D341Med (cell line): ENCODE measurements at regions not wholly inside any gene's neighbourhood (a gene's known extent, or its start where the extent isn't known, plus 50 kb on each side); places are given as distances from the start of the nearest gene placed in this dataset.
"Not testable (repeated sequence)": the region's sequence is repeated elsewhere in the genome, so short reads cannot be mapped to it uniquely, and the experiment has no call there.

Experiments used
- DNase-seq: peaks from one replicate; pipeline ENCODE4 v3.0.0; 2012; ENCODE audit warnings: low spot score

- DNase-seq: not testable (repeated sequence)
These were observed 521.4 kb downstream of the SLC6A15 start for GRCh38 chr12:84391176-84391575.

DNA sequence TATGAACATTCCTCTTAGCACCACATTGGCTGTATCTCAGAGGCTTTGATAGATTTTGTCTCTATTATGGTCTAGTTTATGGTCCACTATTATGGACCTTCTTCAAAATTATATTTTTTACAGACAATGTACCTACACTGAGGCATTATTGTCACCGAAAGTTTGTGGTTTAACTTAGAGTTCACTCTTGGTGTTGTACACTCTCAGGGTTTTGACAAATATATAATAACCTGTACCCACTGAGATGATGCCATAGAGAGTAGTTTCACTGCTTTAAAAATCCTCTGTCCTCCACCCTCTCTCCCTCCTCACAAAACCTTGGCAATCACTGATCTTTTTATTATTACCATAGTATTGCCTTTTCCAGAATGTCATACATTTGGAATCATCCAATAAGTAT is 528.2 kb downstream of the SLC6A15 start:
- DNase-seq: no peak

DNA sequence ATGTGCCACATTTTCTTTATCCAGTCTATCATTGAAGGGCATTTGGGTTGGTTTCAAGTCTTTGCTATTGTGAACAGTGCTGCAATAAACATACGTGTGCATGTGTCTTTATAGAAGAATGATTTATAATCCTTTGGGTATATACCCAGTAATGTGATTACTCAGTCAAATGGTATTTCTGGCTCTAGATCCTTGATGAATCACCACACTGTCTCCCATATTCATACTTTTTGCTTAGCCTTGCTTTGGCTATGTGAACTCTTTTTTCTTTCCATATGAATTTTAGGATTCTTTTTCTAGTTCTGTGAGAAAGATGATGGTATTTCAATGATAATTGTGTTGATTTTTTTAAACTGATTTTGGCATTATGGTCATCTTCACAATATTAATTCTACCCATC is 530.1 kb downstream of the SLC6A15 start:
- DNase-seq: not testable (repeated sequence)

GRCh38 chr12:84376320-84376719 is 536.3 kb downstream of the SLC6A15 start:
- DNase-seq: no peak

DNA sequence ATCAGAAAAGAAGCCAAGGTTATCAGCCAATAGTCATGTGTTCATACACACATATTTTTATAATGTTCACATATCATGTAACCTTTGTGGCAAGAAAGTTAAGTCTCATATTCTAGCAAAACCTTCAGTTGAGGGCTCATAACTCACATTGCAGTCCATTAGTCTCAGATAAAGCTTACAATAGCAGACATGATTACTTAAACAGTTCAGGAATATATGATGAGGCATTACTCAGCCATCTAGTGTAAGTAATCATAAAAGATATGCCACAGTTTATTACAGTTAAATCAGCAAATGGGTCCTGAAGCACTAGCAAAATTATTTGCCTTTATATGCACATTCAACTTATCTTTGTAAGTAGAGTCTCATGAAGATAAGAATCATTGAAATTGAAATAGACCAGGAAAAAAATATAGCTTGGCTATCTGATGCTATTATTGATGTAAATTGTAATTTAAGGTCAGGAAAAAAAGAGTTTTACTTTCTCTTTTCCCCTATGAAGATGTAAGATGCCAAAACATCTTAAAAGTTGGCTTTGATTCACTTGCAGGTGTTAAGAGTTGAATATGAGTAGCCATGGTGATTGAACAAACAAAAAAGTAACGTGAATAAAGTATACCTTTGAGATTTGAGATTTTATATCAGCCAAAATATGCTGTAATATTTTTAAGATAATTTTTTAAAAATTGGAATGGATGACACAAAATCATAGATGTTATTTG is 537.0 kb downstream of the SLC6A15 start:
- DNase-seq: no peak

DNA sequence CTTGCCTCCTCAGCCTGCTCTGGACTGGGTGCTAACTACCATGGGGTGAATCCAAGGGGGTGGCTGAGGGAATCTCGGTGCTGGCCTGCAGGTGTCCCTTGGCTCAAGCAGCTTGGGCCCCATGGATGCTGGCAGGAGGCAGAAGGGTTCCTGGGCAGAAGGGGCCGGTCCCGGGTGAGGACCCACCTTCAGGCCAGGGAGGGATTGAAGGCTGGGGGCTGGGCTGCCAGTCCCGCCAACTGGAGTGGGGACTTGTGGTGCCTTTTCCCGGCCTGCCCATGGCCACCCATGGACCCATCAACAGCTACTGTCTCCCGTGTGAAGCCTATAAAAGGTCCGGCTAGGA is 550.1 kb downstream of the SLC6A15 start:
- no peak for DNase-seq

DNA sequence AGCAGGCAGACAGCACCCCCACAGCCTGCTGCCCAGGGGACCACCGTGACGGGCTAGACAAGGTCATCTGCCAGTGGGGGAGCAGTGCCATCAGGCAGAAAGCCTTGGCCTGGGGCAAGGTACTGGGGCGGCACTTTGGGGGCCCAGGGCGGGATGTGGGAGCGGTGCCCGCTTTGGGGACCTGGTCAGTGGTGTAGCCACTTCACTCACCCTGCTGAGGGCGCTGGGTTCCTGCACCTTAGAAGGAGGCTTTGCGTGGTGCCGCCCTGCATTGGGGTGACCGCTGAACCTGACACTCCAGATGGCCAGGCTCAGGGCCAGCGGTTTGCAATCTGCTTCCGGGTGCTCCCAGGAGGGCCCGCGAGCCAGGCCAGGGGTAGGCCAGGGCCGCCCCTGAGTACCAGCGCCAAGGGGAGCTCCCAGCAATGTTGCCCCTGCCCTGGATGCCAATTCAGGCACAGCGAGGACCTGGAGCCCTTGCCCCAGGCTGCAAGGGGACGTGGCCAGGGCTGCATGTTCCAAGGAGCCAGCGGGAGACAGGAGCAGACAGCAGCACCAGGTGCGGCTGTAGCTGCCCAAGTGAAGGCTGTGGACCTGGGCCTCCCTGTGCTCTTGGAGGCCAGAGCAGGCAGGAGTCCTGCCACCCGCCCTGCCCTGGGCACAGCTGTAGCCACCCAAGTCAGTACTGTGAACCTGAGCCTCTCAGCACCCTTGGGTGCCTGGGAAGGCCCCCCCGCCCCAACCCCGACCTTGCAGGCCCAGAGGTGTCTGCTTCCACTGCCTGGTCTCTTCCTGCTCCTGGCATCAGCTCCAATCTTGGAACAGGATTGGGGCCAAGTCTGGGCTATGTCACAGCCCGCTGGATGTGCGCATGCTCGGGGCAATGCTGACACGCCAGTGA is 550.7 kb downstream of the SLC6A15 start:
- peak; percentile 45 for DNase-seq

DNA sequence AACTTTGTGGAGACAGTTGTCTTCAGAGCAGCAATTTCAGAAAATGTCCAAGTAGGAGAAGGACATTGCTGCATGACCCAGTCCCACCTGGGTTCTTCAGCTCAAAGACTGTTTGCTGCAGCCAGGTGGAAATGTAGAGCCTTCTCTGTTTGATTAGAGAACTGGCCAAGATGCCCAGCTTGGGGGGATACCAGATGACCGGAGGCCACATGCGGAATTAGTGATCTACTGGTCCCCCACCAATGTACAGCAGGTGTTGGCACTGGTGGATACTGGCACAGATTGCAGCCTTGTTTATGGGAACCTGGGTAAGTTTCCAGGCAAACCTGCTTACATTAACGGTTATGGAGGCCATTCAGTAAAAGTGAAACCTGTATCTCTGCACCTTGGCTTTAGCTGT is 555.3 kb downstream of the SLC6A15 start:
- no peak for DNase-seq

DNA sequence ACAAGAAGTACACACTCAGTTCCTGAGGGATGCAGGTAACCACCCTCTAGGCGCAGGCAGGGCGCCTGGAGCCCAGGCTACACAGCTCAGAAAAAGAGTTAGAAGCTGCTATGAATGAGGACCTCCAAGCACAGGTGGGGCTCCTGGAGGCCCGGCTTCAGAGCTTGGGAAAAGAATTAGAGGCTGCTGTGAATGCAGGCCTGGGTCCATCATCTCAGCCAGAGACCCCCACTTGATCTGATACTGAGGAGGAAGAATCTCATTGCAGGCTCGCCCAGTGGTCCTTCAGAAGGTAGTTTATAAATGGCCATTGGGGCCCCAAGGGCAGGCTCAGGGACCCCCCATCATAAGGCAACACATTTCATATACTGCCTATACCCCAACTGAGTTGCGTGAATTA is 556.4 kb downstream of the SLC6A15 start:
- no peak for DNase-seq

DNA sequence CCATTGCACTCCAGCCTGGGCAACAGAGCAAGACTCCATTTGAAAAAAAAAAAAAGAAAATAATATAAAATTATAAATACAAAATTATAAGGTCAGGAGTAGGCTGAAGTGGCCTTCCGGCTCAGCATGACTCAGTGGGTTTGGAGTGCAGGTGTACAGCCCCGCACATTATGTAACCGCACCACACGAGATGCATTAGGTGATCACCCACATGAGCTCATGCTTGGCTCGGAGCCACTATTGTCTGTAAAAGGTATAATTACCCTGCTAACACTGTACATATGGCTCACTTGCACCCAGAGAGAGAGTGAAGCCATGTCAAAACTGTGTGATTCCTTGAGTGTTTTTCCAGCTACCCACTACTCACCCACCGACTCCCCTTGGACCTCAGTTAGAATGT is 557.0 kb downstream of the SLC6A15 start:
- no peak for DNase-seq

DNA sequence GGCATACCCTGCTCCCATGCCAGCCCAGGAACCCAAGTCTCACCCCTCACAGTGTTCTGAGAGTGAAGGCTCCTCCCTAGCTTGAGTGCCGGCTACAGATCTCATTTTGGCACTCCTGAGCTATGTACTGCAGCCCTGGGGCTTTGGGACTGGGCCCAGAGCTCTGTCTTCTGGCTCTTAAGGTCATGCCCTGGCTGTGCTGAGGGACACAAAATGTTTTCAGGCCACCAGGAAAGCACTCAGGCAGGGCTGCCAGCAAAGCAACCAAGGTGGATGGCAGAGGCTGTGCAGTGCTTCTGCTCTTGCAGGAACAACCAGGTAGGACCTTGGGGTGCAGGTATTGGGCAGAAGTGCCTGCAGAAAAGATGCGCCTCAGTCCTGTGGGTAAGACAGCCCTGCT is 564.0 kb downstream of the SLC6A15 start:
- DNase-seq: no peak

- no peak for DNase-seq
These were observed 571.0 kb downstream of the SLC6A15 start for GRCh38 chr12:84341467-84342193.

DNA sequence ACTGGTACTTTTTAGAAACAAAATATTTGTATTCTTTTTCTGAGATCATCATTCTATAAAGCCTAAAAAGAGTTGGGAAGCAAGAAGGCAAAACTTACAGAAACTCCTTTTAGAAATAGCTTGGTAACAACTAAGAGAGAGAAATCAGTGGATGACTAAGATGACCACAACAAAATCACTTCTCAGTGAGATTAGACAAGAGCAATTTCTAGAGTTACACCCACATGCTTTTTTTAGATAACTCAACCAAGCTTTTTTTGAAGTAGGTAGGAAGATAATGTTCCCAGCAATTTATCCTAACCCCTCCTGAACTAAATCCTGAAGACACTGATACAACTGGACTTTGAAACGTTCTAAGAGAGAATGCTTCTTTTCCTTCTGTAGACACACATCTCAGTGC is 576.4 kb downstream of the SLC6A15 start:
- no peak for DNase-seq

DNA sequence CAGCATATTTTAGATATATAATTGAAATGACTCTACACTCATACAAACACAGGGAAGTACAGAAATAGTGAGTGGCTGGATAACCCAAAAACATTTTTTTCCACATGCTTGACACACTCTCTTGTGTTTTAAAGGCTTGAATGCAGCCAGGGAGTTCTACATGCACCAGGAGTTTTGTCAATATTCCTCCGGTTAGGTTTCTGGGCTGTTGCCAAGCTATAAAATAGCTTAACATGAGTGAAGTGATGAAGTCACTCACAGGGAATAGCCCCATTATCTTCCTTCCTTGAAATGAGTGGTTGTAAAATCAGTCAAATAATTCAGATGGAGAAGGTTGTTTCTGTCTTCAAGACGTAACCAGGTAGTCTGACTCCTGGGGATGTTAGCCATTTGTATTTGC is 582.7 kb downstream of the SLC6A15 start:
- DNase-seq: no peak

DNA sequence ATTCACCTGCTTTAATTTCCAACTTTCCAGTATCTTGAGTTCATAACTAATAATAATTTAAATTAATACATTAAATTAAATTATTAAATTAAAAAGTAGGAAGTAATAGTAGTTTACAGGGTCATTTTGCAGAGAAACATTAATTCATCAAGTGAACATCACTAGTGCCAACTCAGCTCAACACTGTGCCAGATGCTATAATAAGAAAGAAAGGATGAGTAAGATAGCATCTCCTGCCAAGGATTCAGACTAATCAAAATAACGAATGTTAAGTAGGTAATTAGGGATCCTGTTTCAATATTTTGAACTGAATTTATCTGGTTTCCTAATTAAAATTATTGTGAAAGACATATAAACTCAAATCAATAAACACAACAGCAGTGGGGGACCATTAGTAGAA is 596.7 kb downstream of the SLC6A15 start:
- no peak for DNase-seq

DNA sequence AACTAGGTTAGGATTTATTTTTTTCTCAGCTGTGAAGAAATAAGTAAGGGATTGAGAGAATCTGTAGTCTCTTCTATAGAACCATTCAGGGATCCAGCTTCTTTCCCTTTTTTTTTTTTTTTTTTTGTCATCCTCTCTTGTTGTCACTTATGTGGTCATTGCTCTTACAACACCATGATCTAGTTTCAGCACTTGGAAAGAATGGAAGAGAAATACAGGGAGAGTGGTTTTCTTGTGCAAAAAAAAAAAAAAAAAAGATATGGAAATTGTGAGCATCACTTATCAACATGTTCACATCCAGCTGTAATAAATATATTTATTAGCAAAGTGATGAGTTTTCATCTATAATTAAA is 599.3 kb downstream of the SLC6A15 start:
- DNase-seq: no peak

DNA sequence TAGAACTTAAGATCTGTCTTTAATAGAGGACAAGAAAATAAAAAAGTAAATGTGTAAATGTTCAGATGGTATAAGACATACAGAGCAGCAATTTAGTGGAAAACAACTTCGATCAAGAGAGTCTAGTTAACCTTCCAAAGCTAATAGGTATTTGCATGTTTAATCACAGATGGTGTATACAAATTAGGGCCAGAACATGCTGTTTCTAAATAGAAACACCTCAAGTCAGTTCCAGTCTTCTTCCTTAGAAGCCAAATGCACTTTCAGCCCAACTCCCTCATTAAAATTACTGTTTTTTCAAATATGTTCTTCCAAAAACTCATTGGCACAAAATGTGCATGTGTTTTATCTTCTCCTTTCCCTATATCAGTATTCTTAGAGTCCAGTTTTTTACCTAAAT is 604.4 kb downstream of the SLC6A15 start:
- no peak for DNase-seq

- DNase-seq: no peak
These were observed 607.5 kb downstream of the SLC6A15 start for GRCh38 chr12:84305144-84305543.

DNA sequence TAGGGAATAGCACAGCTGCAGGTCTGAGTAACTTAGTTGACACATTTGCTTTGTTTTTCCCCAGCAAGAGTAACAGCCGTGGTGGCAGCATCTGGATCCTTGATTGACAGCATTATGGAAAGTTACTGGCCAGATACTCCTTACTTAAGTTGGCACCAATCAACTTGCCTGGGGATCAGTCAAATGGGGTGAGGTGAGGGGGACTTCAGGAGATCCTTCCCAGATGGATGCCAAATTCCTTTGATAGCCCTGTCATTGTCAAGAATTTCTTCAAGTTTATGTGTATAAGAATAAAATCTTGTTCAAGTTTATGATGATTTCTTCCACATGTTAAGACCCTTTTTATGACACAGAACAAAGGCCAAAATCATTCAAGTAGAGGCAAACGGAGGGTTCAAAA is 618.4 kb downstream of the SLC6A15 start:
- DNase-seq: no peak

GRCh38 chr12:84290168-84290567 is 622.4 kb downstream of the SLC6A15 start:
- DNase-seq: no peak

DNA sequence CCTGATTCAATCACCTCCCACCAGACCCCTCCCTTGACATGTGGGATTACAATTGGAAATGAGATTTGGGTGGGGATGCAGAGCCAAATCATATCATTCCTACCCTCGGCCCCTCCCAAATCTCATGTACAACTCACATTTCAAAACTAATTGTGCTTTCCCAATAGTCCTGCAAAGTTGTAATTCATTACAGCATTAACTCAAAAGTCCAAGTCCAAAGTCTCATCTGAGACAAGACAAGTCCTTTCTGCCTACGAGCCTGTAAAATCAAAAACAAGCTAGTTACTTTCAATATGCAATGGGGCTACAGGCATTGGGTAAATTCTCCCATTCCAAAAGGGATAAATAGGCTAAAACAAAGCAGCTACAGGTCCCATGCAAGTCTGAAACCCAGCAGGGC is 634.6 kb downstream of the SLC6A15 start:
- DNase-seq: no peak

GRCh38 chr12:84276215-84276614 is 636.4 kb downstream of the SLC6A15 start:
- no peak for DNase-seq

GRCh38 chr12:84272324-84272723 is 640.3 kb downstream of the SLC6A15 start:
- DNase-seq: no peak
